ENCODE measurements at regions not wholly inside any gene's neighbourhood (a gene's known extent, or its start where the extent isn't known, plus 50 kb on each side); places are given as distances from the start of the nearest gene placed in this dataset.

DNA sequence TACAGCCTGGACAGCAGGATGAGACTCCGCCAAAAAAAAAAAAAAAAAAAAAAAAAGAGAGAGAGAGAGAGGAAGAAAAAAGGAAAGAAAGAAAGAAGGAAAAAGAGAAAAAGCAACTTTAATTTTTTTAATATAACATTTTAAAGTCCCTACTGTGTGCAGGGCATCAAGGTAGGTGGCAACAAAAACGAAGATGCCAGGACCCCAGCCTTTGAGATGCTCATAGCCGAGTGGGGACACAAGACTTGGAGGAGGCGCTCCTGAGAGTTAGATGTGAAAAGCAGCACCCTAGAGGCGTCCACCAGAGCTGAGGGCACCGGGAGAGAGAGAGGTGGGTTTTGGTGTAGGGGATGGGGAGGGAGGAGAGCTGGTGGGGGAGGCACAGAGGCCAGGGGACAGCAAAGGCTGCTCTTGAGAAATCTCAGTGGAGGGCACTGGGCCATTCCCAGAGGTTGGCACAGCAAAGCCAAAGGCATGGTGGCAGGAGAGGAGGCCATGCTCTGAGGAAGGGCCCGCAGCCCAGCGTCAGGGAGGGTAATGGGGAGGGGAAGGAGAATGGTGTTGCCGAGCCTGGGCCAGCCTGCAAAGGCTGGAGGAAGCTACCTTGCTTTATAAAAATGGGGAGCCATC lies 135.6 kb downstream of the C9orf50 start:
- TF ChIP-seq, protein P1, sequence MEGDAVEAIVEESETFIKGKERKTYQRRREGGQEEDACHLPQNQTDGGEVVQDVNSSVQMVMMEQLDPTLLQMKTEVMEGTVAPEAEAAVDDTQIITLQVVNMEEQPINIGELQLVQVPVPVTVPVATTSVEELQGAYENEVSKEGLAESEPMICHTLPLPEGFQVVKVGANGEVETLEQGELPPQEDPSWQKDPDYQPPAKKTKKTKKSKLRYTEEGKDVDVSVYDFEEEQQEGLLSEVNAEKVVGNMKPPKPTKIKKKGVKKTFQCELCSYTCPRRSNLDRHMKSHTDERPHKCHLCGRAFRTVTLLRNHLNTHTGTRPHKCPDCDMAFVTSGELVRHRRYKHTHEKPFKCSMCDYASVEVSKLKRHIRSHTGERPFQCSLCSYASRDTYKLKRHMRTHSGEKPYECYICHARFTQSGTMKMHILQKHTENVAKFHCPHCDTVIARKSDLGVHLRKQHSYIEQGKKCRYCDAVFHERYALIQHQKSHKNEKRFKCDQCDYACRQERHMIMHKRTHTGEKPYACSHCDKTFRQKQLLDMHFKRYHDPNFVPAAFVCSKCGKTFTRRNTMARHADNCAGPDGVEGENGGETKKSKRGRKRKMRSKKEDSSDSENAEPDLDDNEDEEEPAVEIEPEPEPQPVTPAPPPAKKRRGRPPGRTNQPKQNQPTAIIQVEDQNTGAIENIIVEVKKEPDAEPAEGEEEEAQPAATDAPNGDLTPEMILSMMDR (IDR thresholded peaks at IDR 0.05; ENCODE audit: low read depth, low read length) = no peak
- TF ChIP-seq EZH2phosphoT487 (IDR thresholded peaks at IDR 0.05; ENCODE audit: low read depth) = no peak
